ENCODE measurements at regions not wholly inside any gene's neighbourhood (a gene's known extent, or its start where the extent isn't known, plus 50 kb on each side); places are given as distances from the start of the nearest gene placed in this dataset.

DNA sequence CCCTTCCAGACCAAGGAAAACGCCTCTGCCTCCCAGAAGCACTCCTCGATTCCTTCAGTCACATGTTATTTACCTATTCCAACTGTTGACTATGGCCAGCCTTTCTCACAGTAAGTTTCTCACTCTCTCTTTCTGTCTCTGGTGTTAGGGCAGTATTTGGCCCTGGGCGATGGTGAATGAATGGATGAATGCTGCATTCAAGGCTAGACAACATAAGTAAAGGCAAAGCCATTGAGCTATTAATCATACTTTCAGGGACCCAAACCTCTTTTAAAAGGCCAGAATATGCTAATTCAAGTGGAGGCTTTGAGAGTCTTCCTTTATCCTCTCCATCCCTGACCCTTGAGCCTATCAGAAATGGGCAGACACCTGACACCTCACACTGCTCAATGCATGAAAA, 78.5 kb downstream of the SEC61B start:
- TF ChIP-seq TAF1 (IDR thresholded peaks at IDR 0.05; ENCODE audit: borderline replicate concordance, low read depth, low read length) (no peak), POLR2A (IDR thresholded peaks at IDR 0.05; ENCODE audit: low read depth, low read length) (no peak), POLR2AphosphoS5 (IDR thresholded peaks at IDR 0.05; ENCODE audit: low read depth, low read length) (no peak)
